ENCODE measurements at regions not wholly inside any gene's neighbourhood (a gene's known extent, or its start where the extent isn't known, plus 50 kb on each side); places are given as distances from the start of the nearest gene placed in this dataset.

DNA sequence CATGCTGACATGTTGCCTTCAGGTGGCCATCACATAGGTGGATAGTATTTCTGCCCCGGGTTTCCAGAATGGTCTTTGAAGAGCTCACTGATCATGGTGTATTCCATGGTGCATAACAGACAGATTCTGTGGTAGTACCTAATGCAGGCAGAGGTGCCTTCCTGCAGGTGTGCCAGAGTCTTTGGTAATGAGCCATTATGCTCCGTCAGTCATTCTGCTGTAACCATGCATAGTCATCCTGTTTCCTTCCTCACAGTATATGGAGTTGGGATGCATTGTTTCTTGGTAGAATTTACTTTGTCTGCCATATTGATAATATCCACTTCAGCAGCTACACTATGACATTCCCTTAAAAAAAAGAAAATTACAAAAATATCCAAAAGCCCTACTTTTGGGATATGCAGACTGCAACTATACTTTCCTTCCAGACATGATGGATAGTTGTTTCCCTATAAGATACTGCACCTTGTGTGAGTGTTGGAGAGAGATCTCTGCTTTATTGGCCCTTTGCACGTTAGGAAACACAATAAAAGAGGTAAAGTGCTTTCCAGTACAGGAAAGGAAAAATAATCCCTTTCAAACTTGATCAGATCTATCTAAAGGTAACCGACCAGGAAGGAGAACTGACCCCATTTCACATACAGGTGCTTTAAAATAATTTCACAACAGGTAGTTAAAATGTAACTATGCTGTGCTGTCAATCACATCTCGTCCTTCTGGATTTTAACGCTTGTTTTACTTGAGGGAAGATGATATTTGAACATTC lies 537.5 kb upstream of the WWC1 start:
- no peak for DNase-seq (ENCODE audit: low spot score)

DNA sequence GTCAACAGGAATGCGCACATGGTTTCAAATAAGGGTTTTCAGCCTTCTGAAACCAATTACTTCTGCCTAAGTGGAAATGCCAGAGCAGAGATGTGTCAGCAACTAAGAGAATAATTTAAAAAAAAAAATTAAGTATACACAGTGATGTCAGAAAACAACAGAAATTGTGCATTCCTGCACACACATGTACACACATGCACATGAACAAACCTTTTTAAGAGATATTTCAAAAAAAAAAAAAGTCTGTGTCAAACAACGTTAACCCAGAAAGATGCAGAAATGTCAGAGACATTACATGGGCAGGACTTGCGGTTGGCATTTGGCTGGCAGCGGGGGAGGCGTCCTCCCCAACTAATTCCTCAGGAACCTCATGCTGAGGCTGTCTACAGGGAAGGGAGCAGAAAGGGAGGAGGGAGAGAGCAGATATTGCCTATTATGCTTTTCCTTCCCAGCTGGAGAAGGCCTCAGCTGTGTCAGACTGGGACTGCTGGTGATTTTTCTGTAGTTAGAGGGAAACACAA lies 536.9 kb upstream of the WWC1 start:
- no peak for DNase-seq (ENCODE audit: low spot score)

DNA sequence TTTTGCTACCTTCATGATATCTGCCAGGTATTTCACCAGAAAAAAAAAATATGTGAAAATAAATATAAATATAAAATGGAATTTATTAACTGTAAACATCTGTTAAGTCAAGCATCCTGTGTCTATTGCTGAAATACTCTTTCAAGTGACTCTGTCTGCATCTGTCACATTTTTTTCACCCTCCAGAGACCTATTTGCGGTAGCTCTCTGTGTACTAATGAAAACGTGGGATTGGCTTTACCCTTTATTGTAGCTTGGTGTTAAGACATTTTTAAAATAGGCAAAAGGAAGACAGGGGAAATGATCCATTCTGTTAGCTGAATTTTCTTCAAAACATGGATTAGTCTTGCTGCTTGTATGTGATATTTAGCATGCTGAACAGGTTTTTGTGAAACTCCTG lies 536.0 kb upstream of the WWC1 start:
- no peak for DNase-seq (ENCODE audit: low spot score)

DNA sequence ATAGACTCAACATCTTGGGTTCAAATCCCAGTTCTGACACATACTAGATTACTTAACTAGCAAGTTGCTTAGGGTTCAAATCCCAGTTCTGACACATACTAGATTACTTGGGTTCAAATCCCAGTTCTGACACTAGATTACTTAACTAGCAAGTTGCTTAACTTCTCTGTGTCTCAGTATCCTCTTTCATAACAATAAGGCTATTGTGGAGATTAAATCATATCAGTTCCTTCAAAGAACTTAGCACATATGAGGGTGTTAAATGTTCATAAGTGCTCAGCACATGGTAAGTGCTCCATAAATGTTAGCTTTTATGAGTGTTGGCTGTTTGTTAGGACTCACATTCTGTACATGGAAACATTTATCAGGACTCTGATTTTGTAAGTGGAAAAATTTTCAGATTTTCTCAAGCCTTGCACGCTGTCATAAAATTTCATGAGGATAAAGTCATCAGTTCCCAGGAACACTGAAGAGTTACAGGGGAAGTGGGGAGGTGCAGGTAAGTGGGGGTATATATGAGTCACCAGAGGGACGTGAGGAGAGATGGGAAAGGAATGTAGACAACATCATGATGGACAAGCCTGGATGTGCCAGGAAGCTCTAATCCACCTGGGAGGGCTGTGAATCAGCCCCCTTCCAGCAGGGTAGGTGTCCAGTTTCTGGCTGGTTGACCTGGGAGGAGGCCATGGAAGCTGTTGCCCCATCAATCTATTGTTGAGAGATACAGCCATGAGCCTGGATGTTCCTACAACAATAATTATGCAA lies 532.2 kb upstream of the WWC1 start:
- DNase-seq (ENCODE audit: low spot score) = no peak

DNA sequence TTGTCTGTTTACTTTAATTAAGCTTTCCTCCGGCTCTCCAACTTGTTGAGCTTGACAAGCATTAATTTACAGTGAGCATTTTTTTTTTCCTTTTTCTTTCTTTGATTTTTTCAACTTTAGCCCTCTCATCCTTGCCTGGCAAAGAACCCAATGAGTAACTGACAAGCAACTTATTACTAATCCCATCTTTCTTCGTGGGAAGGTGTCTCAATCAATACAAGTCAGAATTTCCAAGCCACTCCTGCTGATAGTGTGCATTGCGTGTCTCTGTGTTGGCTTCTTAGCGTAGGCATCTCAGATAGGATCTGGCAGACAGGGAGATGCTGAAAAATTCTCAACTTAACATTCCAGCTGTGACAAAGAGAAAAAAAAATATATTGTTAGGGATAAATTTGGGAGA lies 527.7 kb upstream of the WWC1 start:
- DNase-seq (ENCODE audit: low spot score) = no peak

DNA sequence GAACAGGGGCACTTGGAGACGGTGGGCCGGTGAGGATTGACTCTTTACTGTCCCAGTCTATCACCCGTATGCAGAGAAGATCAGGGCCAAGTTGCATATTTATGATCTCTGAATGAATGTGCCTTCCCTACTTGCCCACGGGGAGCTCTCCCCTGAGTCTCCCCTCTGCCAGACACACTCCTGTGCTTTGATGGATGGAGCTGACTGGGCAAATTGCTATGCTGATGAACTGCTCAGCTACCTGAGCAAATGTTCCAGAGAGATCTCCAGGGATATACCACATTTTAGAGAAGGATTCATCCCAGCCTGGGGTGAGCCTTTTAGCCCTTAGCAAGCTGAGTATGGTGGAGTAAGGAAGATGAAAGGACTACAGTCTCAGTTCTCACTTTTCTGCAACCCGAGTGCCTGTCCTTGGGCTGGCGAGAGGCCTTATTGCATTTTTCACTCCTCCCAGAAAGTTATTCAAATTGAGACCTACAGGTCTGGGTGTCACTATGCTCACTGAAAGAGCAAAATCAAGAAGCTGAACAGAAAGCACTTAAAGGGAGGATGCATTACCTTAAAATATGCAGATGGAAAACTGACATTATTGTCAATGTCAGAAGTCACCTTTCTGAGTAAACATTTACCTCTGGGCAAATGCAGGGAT lies 526.7 kb upstream of the WWC1 start:
- DNase-seq (ENCODE audit: low spot score) = no peak

DNA sequence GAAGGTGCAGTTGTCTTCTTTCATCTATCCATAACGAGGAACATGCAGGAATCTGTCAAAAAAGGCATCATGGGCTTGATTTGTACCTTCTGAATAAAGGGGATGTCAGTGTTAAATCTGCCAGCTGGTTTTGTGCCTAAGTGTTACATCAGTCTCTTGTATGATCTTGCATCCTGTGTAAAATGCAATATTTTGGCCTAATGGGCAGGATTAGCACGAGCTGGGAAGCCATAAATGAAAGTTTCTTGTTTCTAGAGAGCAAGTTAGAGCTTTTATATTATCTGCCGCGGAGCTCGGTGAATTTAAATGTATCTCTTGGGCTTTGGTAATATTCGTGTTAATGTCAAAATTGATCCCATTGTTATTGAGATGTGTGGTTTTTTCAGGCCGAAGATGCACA lies 526.1 kb upstream of the WWC1 start:
- DNase-seq (ENCODE audit: low spot score) = no peak

DNA sequence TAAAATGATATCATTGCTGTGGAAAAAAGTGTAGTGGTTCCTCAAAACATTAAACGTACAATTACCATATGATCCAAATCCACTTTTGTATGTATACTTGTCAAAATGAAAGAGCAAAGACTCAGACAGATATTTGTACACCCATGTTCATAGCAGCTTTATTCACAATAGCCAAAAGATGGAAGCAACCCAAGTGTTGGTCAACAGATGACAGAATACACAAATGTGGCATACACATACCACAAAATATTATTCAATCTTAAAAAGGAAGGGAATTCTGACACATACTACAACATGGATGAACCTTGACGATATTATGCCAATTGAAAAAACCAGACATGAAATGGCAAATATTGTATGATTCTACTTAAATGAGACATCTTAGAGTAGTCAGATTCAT lies 524.5 kb upstream of the WWC1 start:
- DNase-seq (ENCODE audit: low spot score) = no peak

DNA sequence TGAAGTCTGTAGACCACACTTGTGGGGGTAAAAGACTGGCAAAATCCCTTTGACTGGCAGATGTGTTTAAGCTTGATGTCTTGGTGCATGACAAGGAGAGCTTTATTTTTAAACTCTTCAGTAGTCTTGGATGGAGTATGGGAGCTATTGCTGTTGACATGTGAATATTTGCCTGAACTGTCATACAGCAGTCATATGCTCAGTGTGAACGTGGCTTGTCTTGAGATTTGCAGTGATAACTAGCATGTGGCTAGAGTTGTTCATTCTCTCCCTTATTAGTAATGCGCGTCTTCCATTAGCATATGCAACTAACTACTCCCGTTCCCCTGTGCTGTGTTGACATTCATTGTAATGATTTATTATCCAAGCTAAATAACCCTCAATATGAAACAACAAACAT lies 523.6 kb upstream of the WWC1 start:
- no peak for DNase-seq (ENCODE audit: low spot score)

DNA sequence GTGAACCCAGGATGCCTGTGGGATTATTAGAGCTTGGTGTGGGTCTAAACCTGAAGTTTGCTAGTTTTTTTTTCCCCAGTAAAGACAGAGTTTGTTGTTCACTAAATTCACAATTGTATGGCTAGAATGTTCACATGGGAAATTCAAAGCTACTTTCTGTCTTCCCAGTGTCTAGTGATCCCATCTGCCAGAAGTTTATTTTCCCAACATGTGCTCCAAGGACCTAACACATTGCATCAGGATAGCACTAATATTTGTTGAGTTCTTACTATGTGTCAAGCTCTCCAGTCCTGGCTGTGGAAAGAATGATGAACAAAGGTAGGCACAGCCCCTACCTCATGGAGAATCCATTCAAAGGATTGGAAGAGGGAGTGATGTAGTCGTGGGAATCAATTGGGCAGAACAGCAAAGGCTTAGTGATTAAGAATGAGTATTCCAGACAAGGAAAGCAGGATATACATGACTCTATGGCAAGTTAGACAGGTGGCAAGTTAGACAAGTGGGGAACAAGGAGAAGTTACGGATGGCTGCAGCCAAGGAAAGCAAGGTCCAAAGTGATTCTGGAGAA lies 521.5 kb upstream of the WWC1 start:
- DNase-seq (ENCODE audit: low spot score) = no peak

DNA sequence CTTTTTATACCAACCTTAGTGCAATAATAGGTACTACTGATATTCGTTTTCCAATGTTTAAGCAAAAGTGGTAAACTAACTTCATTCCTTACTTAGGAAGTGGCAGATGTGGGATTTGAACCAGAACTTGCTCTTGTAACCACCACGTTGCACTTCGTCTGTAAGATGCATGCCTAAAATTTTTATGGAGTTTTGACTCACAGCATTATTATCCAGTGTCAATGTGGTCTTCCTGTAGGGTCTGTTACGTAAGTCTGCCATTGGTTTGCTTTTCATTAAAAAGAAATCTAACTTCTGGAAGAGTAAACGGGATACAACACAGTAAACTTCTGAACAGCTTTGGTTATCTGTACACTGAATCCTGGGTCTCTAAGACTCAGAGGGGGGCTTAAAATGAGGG lies 521.0 kb upstream of the WWC1 start:
- no peak for DNase-seq (ENCODE audit: low spot score)

DNA sequence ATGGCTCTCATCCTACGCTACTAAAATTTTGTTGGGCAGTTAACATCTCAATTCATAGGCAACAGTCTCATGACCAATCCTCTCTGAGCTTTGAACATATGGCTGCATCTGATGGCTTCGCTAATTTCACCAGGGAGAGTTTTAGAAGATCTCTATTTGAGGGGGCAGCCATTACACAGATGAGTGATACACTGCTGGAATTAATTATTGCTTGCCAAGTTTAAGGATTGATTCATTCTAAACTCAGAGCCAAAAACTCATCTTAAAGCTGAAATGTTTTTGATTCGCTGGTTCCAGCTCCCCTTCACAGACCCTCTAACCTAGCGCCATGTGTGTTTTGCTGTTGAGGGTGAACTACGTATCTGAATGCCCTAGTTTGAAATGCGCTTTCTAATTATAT lies 519.9 kb upstream of the WWC1 start:
- DNase-seq (ENCODE audit: low spot score) = no peak

DNA sequence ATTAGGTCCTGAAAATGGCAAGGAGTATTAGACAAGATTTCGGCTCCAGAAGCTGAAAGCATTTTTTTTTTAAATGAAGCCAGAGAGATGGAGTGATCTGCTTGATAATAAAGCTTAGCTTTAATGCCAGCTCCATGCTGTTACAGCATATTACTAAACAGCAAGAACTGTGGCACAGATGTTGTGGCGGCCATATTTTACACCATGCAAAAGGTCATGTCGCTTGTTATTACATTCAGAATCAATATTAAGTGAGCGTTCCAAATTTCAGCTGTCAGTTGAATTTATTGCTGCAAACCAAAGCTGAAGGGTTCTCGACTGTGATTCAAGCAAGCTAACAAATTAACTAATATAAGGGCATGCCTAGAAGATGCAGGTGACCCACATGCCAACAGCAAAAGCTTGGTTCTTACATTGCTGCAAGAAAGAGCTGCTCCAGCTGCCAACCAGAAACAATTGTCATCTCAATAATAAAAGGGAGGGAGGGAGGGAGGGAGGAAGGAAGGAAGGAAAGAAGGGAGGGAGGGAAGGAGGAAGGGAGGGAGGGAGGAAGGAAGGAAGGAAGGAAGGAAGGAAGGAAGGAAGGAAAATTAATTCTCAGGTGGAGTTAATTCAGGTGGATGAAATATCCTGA lies 517.7 kb upstream of the WWC1 start:
- DNase-seq (ENCODE audit: low spot score) = no peak

DNA sequence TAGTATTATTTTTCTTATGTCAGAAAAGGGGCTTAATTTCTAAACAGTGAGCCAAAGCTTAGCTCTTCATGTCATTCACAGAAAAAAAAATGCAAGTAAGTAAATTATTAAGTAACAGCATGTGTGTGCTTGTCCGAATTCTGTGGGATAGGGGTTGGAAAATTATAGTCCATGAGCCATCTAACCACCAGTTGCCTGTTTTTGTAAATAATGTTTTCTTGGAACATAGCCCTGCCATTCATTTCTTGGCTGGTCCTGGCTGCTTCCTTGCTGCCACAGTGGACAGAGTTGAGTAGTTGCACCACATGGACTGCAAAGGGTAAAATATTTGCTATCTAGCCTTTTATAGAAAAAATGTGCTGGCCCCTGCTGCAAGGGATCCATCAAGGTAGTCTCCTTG lies 513.7 kb upstream of the WWC1 start:
- no peak for DNase-seq (ENCODE audit: low spot score)

DNA sequence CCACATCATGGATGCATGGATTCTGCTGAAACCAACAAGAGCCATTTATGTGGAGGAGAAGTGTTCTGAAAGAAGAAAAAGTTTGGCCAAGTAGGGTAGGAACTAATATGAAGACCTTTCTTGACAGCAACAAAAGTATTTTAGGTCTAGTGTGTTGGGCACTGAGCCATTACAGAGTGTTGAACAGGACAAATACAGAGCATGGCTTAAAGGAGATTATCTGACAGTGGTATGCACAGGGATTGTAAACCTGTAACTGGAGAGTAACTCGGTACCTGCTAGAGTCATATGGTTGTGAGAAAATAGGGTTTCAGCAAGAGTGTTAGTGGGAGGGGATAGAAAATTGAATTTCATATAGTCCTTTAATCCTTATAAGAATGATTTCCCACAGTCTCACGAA lies 513.2 kb upstream of the WWC1 start:
- DNase-seq (ENCODE audit: low spot score) = no peak

DNA sequence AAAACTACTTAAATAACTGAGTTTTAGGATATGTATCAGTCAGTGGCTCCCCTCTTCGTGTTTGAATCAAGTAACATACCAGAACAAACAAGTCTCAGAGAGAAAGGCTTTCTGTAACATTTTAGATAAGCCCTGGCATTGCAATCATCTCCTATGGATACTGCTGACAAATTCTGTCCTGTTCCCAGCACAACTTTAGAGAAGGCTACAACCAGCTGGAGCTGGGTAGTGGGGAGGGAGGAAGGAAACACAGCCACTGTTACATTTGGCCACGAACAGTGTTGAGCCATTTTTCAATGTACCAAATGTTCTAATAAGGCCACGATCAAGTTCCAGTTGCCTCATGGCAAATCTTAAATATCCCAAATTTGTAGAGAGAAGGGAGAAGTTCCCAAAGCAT lies 511.8 kb upstream of the WWC1 start:
- no peak for DNase-seq (ENCODE audit: low spot score)

DNA sequence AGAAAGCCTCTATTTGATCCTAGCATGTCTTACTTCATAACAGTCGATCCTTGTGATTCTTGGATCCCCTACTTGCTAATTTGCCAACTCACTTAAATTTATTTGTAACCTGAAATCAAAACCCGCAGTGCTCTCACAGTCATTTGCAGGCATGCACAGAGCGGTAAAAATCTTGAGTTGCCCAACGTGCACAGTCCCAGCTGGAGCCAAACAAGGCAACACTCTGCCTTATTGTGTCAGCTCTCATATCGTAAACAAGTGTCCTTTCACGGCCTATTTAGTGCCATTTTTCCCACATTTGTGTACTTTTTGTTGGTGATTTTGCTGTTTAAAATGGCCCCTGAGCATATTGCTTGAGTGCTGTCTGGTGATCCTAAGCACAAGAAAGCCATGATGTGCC lies 511.3 kb upstream of the WWC1 start:
- DNase-seq (ENCODE audit: low spot score) = no peak

DNA sequence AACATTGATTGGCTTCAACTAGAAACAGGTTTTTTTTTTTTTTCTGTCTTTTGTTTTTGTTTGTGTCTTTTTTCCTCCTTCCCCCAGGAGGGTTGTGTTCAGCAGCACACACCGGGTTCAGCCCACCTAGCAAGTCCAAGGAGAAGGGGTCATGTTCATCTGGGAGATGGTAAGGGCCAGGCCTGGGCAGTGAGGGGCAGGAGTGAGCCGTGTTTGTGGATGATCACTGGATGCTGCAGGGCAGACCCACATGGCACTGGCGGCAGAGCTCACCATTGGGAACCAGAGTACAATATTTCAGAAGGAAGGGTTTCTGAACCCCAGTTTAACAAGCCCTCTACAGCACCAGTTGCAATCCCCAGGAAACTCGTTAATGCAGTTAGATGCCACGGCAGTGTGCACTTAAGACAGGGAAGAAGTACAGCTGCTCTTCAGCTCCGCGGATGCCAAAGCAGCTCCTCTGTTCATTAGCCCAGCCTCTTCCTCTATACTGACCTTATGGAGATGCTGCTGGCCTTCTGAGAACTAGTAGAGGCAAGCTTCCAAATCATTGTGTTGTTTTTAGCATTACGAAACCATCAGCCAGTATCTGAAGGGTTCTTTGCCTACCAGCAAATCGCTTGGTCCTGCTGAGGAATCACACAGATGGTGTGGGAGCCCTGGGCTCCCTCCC lies 508.2 kb upstream of the WWC1 start:
- DNase-seq (ENCODE audit: low spot score) = no peak

DNA sequence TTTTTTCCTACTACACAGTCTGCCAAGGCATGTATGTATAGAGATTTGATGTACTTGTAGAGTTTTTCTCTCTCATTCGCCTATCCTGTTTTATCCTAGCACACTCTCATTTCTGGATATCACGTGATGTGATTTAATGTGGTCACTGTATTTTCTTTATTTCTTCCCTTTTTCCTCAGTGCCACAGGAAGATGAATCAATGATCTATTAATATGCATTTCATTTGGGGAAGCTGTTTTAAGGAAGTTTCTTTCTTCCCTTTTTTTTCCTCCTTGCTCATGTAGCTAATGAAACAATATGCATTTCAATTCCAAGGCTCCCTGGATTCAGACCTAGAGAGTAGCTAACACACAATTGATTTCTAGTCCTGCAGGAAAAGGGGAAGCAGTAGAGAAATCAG lies 506.3 kb upstream of the WWC1 start:
- no peak for DNase-seq (ENCODE audit: low spot score)

DNA sequence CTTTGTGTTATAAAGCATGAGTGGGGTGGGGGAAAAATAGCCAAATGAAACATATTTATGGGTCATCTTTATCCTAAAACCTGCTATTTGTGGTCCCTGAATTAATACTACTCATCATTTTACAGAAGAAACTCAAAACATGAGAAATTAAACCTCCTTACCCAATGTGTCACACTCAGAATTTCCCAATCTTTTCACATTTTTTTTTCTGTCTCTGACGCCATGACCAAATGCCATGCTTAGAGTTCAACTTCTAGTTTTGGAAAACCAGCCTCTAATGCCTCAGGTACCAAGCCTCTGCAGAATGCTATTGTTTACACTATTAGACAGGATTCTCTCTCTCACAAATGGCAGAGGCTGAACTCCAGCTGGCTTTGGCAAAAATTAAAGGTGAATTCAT lies 505.5 kb upstream of the WWC1 start:
- DNase-seq (ENCODE audit: low spot score) = no peak

DNA sequence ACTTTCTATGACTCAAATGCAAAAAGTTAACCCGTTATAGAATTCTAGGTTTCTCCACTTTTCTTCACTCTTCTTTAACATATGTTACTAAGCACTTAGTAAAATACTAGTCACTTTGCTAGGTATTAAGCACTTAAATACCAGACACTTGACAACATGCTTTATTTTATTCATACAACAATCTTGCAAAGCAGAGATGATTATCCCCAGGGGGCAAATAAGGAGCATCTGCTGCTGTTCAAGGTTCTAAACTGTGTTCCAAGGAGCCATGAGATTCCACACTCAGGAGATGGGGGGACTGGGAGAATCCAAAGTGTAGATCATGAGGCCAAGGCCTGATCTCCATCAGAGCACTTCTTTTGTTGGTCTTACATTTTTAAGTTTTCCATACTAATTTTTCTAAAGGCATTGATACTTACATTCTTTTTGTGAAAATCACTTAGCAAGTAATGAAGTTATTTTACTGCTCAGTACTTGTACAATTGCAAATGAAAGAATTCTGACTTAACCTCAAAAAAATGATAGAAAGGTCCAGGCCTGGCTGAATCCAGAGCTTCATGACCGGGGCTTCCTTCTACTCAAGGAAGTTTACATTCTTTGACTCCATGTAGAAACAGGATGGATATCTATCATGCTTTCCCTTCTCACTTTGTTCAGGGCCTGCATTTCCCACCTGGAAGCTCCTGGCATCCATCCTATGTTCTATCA lies 504.4 kb upstream of the WWC1 start:
- no peak for DNase-seq (ENCODE audit: low spot score)
